Ishikawa (cell line): ENCODE measurements at regions not wholly inside any gene's neighbourhood (a gene's known extent, or its start where the extent isn't known, plus 50 kb on each side); places are given as distances from the start of the nearest gene placed in this dataset.

ENCODE experiments used
- CEBPB ChIP-seq: IDR thresholded peaks from 2 replicates; pipeline ENCODE4 v1.6.1; 2012
- CREB1 ChIP-seq: IDR thresholded peaks from 2 replicates; pipeline ENCODE4 v1.6.1; 2012; ENCODE audit warnings: low read depth
- EGR1 ChIP-seq: IDR thresholded peaks from 2 replicates; pipeline ENCODE4 v1.6.1; 2012
- EP300 ChIP-seq: IDR thresholded peaks from 2 replicates; pipeline ENCODE4 v1.6.1; 2012; ENCODE audit warnings: borderline replicate concordance
- FOXM1 ChIP-seq: IDR thresholded peaks from 2 replicates; pipeline ENCODE4 v1.6.1; 2012; ENCODE audit warnings: low read depth, borderline replicate concordance
- NFIC ChIP-seq: IDR thresholded peaks from 2 replicates; pipeline ENCODE4 v1.6.1; 2012
- RAD21 ChIP-seq: IDR thresholded peaks from 2 replicates; pipeline ENCODE4 v1.6.1; 2012; ENCODE audit warnings: low read depth
- TAF1 ChIP-seq: IDR thresholded peaks from 2 replicates; pipeline ENCODE4 v1.6.1; 2012; ENCODE audit warnings: low read depth, mild to moderate bottlenecking
- TCF12 ChIP-seq: IDR thresholded peaks from 2 replicates; pipeline ENCODE4 v1.6.1; 2012; ENCODE audit warnings: low read depth
- TEAD4 ChIP-seq: IDR thresholded peaks from 2 replicates; pipeline ENCODE4 v1.6.1; 2012
- YY1 ChIP-seq: IDR thresholded peaks from 2 replicates; pipeline ENCODE4 v1.6.1; 2012; ENCODE audit warnings: low read depth
- ZBTB7A ChIP-seq: IDR thresholded peaks from 2 replicates; pipeline ENCODE4 v1.6.1; 2012; ENCODE audit warnings: low read depth
- TF ChIP-seq, protein P1 (sequence below): IDR thresholded peaks from 2 replicates; pipeline ENCODE4 v1.6.1; 2012; ENCODE audit warnings: low read depth, mild to moderate bottlenecking
- TF ChIP-seq, protein P2 (sequence below): IDR thresholded peaks from 2 replicates; pipeline ENCODE4 v1.6.1; 2012
- TF ChIP-seq, protein P3 (sequence below): IDR thresholded peaks from 2 replicates; pipeline ENCODE4 v1.6.1; 2012

DNA sequence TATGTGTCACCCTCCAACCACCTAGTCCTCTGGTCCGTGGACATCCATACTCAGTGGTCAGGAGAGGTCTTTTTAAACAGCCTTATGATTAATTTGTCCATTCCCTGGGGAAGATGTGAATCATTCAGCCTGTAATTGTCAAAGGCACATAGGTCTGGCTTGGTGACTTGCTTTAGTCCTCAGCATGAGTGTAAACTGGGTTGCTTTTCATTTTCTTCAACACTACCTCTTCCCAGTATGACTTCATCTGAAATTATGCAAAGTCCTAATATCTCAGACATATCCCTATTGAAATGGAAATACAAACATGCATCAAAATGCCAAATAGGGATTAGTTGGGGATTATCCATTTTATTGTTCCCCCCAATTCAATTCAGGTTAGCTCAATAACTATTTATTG, 208.3 kb upstream of the AMOT start:
- TF ChIP-seq TCF12 (no peak), CREB1 (no peak), EP300 (no peak), NFIC (no peak), ZBTB7A (no peak), RAD21 (no peak), TAF1 (no peak), EGR1 (no peak), CEBPB (no peak), FOXM1 (no peak), YY1 (no peak), TEAD4 (no peak)
- TF ChIP-seq, protein P1, sequence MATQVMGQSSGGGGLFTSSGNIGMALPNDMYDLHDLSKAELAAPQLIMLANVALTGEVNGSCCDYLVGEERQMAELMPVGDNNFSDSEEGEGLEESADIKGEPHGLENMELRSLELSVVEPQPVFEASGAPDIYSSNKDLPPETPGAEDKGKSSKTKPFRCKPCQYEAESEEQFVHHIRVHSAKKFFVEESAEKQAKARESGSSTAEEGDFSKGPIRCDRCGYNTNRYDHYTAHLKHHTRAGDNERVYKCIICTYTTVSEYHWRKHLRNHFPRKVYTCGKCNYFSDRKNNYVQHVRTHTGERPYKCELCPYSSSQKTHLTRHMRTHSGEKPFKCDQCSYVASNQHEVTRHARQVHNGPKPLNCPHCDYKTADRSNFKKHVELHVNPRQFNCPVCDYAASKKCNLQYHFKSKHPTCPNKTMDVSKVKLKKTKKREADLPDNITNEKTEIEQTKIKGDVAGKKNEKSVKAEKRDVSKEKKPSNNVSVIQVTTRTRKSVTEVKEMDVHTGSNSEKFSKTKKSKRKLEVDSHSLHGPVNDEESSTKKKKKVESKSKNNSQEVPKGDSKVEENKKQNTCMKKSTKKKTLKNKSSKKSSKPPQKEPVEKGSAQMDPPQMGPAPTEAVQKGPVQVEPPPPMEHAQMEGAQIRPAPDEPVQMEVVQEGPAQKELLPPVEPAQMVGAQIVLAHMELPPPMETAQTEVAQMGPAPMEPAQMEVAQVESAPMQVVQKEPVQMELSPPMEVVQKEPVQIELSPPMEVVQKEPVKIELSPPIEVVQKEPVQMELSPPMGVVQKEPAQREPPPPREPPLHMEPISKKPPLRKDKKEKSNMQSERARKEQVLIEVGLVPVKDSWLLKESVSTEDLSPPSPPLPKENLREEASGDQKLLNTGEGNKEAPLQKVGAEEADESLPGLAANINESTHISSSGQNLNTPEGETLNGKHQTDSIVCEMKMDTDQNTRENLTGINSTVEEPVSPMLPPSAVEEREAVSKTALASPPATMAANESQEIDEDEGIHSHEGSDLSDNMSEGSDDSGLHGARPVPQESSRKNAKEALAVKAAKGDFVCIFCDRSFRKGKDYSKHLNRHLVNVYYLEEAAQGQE: no peak
- TF ChIP-seq, protein P2, sequence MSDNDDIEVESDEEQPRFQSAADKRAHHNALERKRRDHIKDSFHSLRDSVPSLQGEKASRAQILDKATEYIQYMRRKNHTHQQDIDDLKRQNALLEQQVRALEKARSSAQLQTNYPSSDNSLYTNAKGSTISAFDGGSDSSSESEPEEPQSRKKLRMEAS: no peak

DNA sequence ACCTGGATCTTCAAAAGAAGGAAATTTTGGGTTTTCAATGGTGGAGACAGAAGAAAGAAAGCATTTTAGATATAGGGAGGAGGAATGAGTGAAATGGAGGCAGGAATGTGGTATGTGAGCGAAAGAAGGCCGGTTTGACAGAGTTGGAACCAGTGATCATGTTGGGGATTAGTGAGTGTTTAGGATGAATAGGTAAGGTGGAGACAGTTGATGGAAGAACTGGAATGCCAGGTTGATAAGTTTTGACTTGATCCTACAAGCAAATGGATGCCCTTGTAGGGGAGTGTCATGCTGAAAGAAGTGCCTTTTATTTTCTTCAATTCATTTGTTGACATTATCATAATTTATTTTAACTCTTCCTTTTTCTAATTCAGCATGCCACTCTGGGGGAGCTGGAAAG, 207.8 kb upstream of the AMOT start:
- TF ChIP-seq TCF12 (no peak), EGR1 (no peak), ZBTB7A (no peak)

DNA sequence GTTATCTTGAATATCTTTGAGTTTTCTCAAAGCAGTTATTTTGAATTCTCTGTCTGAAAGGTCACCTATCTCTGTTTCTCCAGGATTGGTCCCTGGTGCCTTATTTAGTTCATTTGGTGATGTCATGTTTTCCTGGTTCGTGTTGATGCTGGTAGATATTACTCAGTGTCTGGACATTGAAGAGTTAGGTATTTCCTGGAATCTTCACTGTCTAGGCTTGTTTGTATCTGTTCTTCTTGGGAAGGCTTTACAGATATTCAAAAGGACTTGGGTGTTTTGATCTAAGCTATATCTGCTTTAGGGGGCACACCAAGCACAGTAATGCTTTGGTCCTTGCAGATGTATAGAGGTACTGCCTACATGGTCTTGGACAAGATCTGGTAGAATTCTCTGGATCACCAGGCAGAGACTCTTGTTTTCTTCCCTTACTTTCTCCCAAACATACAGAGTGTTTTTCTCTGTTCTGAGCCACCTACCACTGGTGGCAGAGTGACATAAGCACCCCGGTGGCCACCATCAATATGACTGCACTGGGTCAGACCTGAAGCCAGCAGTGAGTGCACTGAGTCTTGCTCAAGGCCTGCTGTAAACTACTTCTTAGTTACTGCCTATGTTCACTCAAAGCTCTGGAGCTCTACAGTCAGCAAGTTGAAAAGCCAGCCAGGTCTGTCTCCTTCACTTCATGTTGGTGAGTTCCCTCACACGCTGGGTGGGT, 193.5 kb upstream of the AMOT start:
- no peak for TF ChIP-seq YY1

DNA sequence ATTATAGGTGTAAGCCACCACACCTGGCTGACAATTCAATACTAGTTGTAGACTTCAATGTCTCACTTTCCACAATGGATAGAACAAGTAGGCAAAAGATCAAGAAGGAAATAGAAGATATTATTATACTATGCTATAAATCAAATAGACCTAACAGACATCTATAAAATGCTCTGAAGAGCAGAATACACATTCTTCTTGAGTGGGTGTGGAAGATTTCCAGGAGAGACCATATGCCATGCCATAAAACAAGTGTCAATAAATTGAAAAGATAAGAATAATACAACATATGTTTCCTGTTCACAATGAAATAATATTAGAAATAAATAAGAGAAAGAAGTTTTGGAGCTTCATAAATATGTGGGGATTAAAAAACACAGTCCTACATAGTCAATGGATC, 179.3 kb upstream of the AMOT start:
- TF ChIP-seq EGR1 (no peak), CREB1 (no peak), CEBPB (no peak), TAF1 (no peak), TEAD4 (no peak), RAD21 (no peak), FOXM1 (no peak), NFIC (no peak), EP300 (no peak), ZBTB7A (no peak)
- TF ChIP-seq, protein P1: no peak
- TF ChIP-seq, protein P2: no peak
- TF ChIP-seq, protein P3, sequence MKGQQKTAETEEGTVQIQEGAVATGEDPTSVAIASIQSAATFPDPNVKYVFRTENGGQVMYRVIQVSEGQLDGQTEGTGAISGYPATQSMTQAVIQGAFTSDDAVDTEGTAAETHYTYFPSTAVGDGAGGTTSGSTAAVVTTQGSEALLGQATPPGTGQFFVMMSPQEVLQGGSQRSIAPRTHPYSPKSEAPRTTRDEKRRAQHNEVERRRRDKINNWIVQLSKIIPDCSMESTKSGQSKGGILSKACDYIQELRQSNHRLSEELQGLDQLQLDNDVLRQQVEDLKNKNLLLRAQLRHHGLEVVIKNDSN: no peak

DNA sequence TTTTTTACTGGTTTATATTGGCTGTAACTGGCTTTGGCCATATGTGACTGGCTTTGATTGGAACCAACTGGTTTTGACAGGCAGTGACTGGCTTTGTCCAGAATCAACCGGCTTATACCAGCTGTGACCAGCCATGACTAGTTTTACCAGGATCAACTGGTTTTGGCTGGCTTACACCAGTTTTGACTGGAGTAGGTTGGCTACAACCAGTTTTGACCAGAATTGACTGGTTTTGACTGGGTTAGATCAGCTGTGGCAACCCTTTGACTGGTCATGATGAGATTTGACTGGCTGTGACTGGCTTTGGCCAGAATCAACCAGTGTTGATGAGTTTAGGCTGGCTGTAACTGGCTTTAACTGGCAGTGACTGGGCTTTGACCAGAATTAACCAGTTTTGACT, 169.2 kb upstream of the AMOT start:
- no peak for TF ChIP-seq TCF12
- TF ChIP-seq, protein P1: no peak
- no peak for TF ChIP-seq EP300
- TF ChIP-seq YY1: no peak
- TF ChIP-seq ZBTB7A: no peak
- no peak for TF ChIP-seq CREB1
- TF ChIP-seq NFIC: no peak
- TF ChIP-seq RAD21: no peak
- TF ChIP-seq, protein P3: no peak
- no peak for TF ChIP-seq CEBPB
- no peak for TF ChIP-seq EGR1
- TF ChIP-seq, protein P2: no peak
- TF ChIP-seq FOXM1: no peak
- no peak for TF ChIP-seq TEAD4
